GM21381 (cell line): ENCODE measurements at regions not wholly inside any gene's neighbourhood (a gene's known extent, or its start where the extent isn't known, plus 50 kb on each side); places are given as distances from the start of the nearest gene placed in this dataset.

Experiments used
- ATAC-seq: cut with Tn5 transposase; IDR thresholded peaks from one replicate; pipeline ENCODE4 v1.9.1; 2021; ENCODE audit warnings: mild to moderate bottlenecking, moderate library complexity; ENCODE audit not compliant: unreplicated experiment

DNA sequence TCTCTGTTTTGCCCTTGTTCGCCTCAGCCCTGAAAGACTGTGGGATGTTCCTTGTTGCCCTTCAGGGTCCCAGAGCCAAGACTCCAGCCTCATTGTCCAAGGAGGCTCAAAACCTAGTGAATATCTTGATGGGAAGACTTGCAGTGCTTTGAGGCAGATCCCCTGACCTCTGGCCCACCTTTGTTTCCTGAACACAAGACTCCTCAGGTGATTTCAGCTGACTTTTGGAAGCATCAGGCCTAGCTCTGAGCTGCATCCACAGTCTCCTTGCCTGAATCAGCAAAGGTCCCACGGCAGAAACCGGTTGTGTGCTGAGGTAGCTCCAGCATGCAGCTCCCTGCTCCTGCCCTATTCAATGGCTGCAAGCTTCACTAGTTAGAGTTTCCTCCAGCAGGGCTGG lies 159.3 kb upstream of the B3GAT1 start:
- ATAC-seq = no peak

GRCh38 chr11:134569195-134569594 lies 157.2 kb upstream of the B3GAT1 start:
- ATAC-seq = no peak

GRCh38 chr11:134566311-134566710 lies 154.3 kb upstream of the B3GAT1 start:
- ATAC-seq = no peak

DNA sequence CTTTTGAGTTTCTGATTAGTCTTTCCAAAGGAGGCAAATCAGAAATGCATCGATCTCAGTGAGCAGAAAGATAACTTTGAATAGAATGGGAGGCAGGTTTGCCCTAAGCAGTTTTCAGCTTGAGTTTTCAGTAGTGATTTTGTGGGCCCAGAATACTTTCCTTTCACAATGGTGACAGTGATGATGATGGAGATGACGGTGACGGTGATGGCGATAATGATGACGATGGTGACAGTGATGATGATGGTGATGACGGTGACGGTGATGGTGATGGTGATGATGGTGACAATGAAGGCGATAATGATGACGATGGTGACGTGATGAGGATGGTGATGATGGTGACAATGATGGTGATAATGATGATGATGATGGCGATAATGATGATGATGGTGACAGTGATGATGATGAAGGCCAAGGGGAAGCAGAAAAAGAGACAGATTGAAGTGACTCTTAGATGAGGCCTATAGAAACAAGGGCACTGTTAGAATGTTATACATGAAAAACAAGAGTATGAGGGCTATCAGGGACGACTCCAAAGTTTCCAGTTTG lies 153.4 kb upstream of the B3GAT1 start:
- ATAC-seq = no peak

DNA sequence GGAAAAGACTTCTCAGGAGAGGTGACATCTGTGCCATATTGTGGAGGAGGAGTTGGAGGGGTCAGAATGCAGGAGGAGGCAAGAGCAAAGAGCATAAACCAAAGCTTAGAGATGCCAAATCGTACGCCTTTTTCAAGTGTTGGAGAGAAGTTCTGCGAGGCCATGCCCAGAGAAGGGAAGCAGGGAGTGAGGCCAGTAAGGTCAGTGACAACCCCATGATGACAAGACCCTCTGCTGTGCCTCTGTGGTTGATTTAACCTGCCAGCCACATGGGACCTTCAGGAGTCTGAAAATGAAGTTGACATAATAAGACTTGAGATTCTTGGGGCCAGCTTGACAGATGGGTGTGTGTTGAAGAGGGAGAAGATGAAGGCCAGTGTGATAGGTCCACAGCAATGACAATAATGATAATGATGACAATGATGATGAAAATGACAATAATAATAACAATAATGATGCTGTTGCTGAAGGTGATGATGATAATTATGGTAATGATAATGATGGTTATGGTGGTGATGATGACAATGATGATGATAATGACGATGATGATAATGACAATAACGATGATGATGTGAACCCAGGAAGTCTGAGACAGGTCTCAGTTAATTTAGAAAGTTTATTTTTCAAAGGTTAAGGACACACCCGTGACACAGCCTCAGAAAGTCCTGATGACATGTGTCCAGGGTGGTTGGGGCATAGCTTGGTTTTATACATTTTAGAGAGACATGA lies 152.6 kb upstream of the B3GAT1 start:
- ATAC-seq = no peak

- ATAC-seq = no peak
Measured at GRCh38 chr11:134562941-134563471, 151.0 kb upstream of the B3GAT1 start.

GRCh38 chr11:134562196-134562595 lies 150.2 kb upstream of the B3GAT1 start:
- ATAC-seq = no peak

DNA sequence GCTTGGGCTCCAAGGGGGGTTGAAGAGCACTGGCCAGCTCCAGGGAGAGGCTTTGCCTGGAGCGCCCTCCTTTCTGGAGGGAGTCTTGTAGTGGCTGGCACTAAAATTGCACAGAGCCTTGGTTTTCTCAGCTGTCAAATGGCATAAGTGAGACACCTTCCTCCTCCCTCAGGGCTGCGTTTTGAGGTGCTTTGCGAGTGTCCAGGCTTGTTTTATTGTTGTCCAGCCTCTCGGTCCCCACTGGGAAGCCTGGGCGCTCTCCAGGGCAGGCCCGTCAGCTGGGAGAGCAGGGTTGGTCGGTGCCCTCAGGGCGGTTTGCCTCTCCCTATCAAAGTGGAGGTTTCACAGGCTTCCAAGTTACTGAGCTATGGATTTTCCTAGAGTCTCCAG lies 149.3 kb upstream of the B3GAT1 start:
- no peak for ATAC-seq

- no peak for ATAC-seq
Measured at GRCh38 chr11:134560566-134561330, 148.7 kb upstream of the B3GAT1 start.

- no peak for ATAC-seq
Measured at GRCh38 chr11:134560066-134560465, 148.0 kb upstream of the B3GAT1 start.

GRCh38 chr11:134559602-134559962 lies 147.5 kb upstream of the B3GAT1 start:
- no peak for ATAC-seq

DNA sequence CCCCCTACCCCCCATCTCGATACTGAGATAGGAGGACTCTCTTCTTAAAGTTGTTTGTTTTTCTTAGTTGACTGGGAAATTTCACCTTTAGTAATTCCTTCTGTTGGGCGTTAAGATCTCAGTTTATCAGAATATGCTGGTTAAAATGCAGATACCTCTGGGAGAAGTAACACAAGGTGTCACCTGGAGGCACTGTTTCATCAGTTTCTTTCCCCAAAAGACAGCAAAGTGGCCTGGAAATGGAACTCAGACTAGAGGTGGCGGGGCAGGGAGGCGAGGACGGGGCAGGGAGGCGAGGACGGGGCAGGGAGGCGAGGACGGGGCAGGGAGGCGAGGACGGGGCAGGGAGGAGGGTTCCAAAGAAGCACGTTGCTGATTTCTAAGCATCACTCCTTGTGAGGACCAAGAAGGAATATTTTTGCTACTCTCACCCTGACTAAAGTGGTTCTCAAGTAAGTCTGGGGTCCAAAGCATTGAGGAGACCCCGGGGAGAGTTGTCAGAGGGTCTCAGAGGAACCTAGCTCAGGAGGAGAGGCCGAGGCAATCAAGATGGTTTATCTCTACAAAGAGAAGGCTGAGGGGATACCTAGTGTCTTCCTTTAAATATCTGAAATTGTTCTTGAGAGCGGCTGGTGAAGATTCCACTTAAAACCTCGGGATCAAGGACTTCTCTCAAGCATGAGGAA lies 147.0 kb upstream of the B3GAT1 start:
- ATAC-seq = no peak

DNA sequence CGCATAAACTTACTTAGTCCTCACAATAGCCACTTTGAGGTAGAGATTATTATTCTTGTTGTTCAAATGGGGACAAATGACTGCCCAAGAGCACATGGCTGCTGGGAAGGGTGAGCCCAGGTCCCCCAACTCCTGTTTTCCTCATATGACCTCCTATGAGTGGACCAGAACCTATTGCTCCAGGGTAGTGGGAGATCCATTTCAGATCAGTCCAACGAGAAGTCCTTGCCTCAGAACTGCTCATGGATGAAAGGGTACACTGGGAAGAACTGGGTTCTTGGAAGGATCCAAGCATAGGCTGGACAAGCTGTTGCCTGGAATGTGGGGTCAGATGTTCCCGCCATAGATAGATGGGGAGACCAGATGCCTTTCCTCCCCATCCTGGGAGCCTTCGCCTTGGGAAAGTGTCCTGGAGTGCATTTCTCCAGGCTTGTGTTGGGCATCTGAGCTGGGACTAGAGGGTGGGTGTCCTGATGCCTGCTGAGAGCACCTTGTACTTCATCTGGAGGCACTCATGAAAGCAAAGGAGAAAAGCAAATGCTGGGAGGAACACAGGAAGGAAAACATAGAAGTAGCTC lies 146.3 kb upstream of the B3GAT1 start:
- ATAC-seq = no peak

GRCh38 chr11:134557571-134558257 lies 145.7 kb upstream of the B3GAT1 start:
- ATAC-seq = no peak

- ATAC-seq = no peak
Measured at GRCh38 chr11:134556186-134556585, 144.1 kb upstream of the B3GAT1 start.

DNA sequence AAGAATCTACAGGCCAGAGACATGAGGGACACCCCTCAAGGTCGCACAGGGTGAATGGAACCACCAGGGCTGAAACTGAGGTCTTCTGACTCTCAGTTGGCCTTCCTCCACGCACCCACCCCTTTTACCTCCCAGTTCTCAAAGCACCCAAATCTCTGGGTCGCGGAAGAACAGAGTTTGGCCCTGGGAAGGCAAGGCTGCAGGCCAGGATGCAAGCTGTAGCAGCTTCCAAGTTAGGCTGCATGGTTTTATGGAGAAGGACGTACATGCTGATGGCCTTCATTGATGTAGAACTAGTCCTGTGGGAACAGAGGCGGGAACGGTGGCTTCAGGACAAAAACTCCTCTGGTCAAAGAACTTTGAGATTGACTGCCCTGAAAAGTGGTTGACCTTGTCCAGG lies 143.5 kb upstream of the B3GAT1 start:
- no peak for ATAC-seq

DNA sequence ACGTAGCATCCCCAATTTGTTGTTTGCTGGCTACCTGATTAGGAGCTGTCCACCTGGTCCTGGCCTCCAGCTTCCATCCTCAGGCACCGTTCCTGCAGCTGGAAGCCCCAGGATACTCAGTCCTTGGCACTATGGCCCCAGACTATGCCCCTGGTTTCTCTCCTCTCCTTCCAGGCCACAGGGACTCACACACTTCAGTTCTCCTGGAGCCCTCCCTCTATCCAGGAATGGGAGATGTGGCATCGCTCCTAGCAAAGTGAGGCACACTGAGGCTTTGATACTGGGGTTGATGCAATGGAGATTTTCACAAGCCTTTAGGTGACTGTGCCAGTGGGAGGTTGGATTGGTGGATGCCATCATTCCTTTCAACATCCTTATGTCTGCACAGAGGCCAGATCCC lies 142.8 kb upstream of the B3GAT1 start:
- no peak for ATAC-seq

GRCh38 chr11:134554106-134554505 lies 142.1 kb upstream of the B3GAT1 start:
- no peak for ATAC-seq

DNA sequence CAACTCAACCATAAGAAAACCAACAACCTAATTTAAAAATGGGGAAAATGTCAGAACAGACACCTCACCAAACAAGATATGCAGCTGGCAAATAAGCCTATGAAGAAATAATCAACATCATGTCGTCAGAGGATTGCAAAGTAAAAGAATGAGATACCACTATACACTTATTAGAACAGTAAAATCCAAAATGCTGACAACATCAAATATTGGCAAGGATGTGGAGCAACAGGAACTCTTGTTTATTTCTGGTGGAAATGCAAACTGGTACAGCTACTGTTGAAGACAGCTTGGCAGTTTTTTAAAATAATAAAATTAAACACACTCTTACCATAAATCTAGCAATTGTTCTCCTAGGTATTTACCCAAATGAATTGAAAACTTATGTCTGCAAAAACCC lies 140.7 kb upstream of the B3GAT1 start:
- no peak for ATAC-seq

DNA sequence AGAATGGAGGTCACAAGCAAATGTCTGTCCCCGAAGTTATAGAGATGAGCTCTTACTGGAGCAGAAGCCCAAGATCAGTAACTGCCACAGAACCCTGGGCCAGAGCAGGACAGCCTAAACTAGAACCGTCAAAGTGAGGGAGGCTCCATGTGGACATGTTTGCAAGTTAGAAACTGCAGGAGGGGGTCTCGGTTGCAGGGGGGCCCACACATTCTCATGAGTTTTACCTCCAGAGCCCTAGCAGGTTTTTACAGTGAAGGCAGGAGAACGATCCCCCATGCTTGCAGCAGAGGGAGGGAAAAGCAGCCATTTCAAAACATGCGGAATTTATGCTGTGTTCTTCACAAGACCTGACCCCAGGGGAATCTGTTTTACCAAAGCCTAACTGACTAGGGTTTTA lies 133.5 kb upstream of the B3GAT1 start:
- ATAC-seq = no peak
